ENCODE measurements at regions not wholly inside any gene's neighbourhood (a gene's known extent, or its start where the extent isn't known, plus 50 kb on each side); places are given as distances from the start of the nearest gene placed in this dataset.

DNA sequence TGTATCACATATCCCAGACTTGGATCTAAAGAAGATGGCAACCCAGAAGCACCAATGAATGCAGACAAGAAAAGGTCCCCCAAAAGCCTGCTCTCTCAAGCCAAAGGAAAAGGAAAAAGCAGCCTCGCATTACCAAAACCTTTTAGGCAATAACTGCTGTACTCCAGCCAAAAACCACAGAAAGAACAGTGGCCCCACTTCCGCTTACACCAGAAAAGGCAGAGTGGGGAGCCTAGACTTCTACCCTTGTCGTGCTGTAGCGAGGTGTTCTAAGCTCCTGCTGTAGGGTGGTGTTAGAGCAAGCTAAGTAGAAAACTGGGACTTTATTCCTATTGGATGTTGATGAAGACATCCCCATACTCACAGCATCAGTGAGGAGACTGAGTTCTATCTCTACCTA is 244.0 kb upstream of the RXFP2 start:
- H3K4me3 Mint-ChIP-seq, result no peak overlapping the region
- Histone ChIP-seq H3K36me3 (ENCODE audit: control insufficient read depth in 2 of 2, extremely low read depth in 1 of 2, insufficient read depth in 1 of 2, low read length in 1 of 2) (no peaks in the 10 kb centered on the region), H3K27ac (ENCODE audit: low read length) (no peak overlapping the region), H3K4me3 (ENCODE audit: control insufficient read depth in 1 of 2, extremely low read depth in 1 of 2, low read length in 1 of 2) (no peak overlapping the region), H3K9me3 (no peaks in the 10 kb centered on the region), H3K4me1 (ENCODE audit: control insufficient read depth in 1 of 2, extremely low read depth in 1 of 2, insufficient read depth in 2 of 2, low read length in 2 of 2) (no peaks in the 10 kb centered on the region), H3K27me3 (replicated peaks in 1 of 2; ENCODE audit: control insufficient read depth in 2 of 2, extremely low read depth in 1 of 2, insufficient read depth in 2 of 2, low read length in 1 of 2) (no peaks in the 10 kb centered on the region)
- ATAC-seq (replicated peaks in 1 of 4) (no peak), DNase-seq (no peak)
- H3K36me3 Mint-ChIP-seq, result no peaks in the 10 kb centered on the region
- no peaks in the 10 kb centered on the region for H3K4me1 Mint-ChIP-seq
- H3K27me3 Mint-ChIP-seq, result peaks cover 0 to 3% of the 10 kb centered on the region in 2 donors
- CTCF ChIA-PET, result interaction anchor here in 1 of 2 donors (0.7 kb wide), 1 partner anchor 73 kb away, joined by 3 read pairs; no protein-coding TSS in a partner anchor
- H3K27ac Mint-ChIP-seq, result no peak overlapping the region
- no CpG with 5 or more reads among the region's 4 CpGs for WGBS (ENCODE audit: insufficient coverage)
- H3K9me3 Mint-ChIP-seq, result peaks cover 14 to 34% (median 23%) of the 10 kb centered on the region in 3 donors
- POLR2A ChIA-PET, result no interaction called here

DNA sequence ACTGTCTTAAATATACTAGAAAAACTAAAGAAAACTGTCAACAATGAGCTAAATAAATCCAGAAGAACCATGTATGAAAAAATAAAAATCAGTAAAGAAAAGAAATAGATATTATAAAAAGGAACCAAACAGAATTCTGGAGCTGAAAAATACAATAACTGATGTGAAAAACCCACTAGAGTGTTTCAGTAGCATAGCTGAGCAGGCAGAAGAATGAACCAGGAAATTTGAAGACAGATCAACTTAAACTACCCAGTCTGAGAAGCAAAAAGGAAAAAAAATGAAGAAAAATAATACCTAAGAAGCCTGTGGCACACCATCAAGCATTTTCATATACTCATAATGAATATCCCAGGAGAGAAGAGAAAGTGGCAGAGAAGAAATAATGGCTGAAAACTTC is 240.1 kb upstream of the RXFP2 start:
- H3K4me1 ChIP-seq (ENCODE audit: control insufficient read depth in 1 of 2, extremely low read depth in 1 of 2, insufficient read depth in 2 of 2, low read length in 2 of 2), result no peaks in the 10 kb centered on the region
- Mint-ChIP-seq H3K4me3 (no peak overlapping the region), H3K36me3 (no peaks in the 10 kb centered on the region), H3K27ac (no peak overlapping the region), H3K4me1 (no peaks in the 10 kb centered on the region), H3K27me3 (peaks cover 0 to 3% of the 10 kb centered on the region in 2 donors), H3K9me3 (peaks cover 20 to 39% (median 23%) of the 10 kb centered on the region in 3 donors)
- no peak overlapping the region for H3K4me3 ChIP-seq (ENCODE audit: control insufficient read depth in 1 of 2, extremely low read depth in 1 of 2, low read length in 1 of 2)
- ChIA-PET CTCF (no interaction called here), POLR2A (no interaction called here)
- no peaks in the 10 kb centered on the region for H3K27me3 ChIP-seq (replicated peaks in 1 of 2; ENCODE audit: control insufficient read depth in 2 of 2, extremely low read depth in 1 of 2, insufficient read depth in 2 of 2, low read length in 1 of 2)
- no peaks in the 10 kb centered on the region for H3K9me3 ChIP-seq
- DNase-seq (no peak), ATAC-seq (replicated peaks in 1 of 4) (no peak)
- H3K36me3 ChIP-seq (ENCODE audit: control insufficient read depth in 2 of 2, extremely low read depth in 1 of 2, insufficient read depth in 1 of 2, low read length in 1 of 2), result no peaks in the 10 kb centered on the region
- H3K27ac ChIP-seq (ENCODE audit: low read length), result no peak overlapping the region

DNA sequence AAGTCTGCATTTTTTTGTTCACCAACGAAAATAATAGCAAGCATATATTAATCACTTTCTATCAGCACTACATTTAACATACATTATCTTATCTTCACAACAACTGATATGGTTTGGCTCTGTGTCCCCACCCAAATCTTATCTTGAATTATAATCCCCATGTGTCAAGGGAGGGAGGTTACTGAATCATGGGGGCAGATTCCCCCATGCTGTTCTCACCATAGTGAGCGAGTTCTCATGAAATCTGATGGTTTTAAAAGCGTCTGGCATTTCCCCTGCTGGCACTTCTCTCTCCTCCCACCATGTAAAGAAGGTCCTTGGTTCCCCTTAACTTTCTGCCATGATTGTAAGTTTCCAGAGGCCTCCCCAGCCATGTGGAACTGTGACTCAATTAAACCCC is 235.7 kb upstream of the RXFP2 start:
- DNase-seq, result no peak
- peaks cover 0 to 7% of the 10 kb centered on the region in 2 donors for H3K27me3 Mint-ChIP-seq
- POLR2A ChIA-PET, result no interaction called here
- WGBS (ENCODE audit: insufficient coverage), result no CpG with 5 or more reads among the region's 3 CpGs
- Histone ChIP-seq H3K36me3 (ENCODE audit: control insufficient read depth in 2 of 2, extremely low read depth in 1 of 2, insufficient read depth in 1 of 2, low read length in 1 of 2) (no peaks in the 10 kb centered on the region), H3K27ac (ENCODE audit: low read length) (no peak overlapping the region), H3K27me3 (replicated peaks in 1 of 2; ENCODE audit: control insufficient read depth in 2 of 2, extremely low read depth in 1 of 2, insufficient read depth in 2 of 2, low read length in 1 of 2) (no peaks in the 10 kb centered on the region), H3K9me3 (no peaks in the 10 kb centered on the region), H3K4me1 (ENCODE audit: control insufficient read depth in 1 of 2, extremely low read depth in 1 of 2, insufficient read depth in 2 of 2, low read length in 2 of 2) (no peaks in the 10 kb centered on the region), H3K4me3 (ENCODE audit: control insufficient read depth in 1 of 2, extremely low read depth in 1 of 2, low read length in 1 of 2) (no peak overlapping the region)
- CTCF ChIA-PET, result no interaction called here
- ATAC-seq (replicated peaks in 1 of 4), result no peak
- no peak overlapping the region for H3K4me3 Mint-ChIP-seq
- no peaks in the 10 kb centered on the region for H3K36me3 Mint-ChIP-seq
- no peak overlapping the region for H3K27ac Mint-ChIP-seq
- no peaks in the 10 kb centered on the region for H3K4me1 Mint-ChIP-seq
- H3K9me3 Mint-ChIP-seq, result peaks cover 8 to 24% (median 15%) of the 10 kb centered on the region in 3 donors

DNA sequence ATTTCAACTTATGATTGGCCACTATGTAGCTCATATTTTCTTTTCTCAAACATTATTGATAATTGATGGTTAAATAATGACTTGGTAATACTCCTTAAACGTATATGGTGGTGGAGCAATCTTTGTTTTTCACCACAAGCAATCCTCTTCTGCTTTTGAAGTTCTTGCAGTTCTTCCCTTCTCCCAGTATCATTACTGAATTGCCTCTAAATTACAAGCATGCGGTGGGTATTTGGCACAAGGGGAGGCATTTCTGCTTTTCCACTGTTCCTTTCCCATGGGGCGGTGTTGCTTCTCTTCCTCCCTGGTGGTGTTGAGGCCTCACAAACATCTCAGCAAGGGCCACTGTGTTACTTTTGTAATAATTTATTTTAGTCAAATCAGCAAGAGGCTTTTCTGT is 234.4 kb upstream of the RXFP2 start:
- Histone ChIP-seq H3K36me3 (ENCODE audit: control insufficient read depth in 2 of 2, extremely low read depth in 1 of 2, insufficient read depth in 1 of 2, low read length in 1 of 2) (no peaks in the 10 kb centered on the region), H3K27me3 (replicated peaks in 1 of 2; ENCODE audit: control insufficient read depth in 2 of 2, extremely low read depth in 1 of 2, insufficient read depth in 2 of 2, low read length in 1 of 2) (no peaks in the 10 kb centered on the region), H3K9me3 (no peaks in the 10 kb centered on the region), H3K4me1 (ENCODE audit: control insufficient read depth in 1 of 2, extremely low read depth in 1 of 2, insufficient read depth in 2 of 2, low read length in 2 of 2) (no peaks in the 10 kb centered on the region), H3K27ac (ENCODE audit: low read length) (no peak overlapping the region), H3K4me3 (ENCODE audit: control insufficient read depth in 1 of 2, extremely low read depth in 1 of 2, low read length in 1 of 2) (no peak overlapping the region)
- no peak overlapping the region for H3K27ac Mint-ChIP-seq
- H3K27me3 Mint-ChIP-seq, result peaks cover 0 to 9% of the 10 kb centered on the region in 2 donors
- POLR2A ChIA-PET, result interaction anchor here in 1 of 2 donors (0.7 kb wide), 2 partner anchors 14 to 122 kb away, joined by 3 to 4 read pairs; no protein-coding TSS in a partner anchor
- DNase-seq (no peak), ATAC-seq (replicated peaks in 1 of 4) (no peak)
- no CpG with 5 or more reads among the region's 3 CpGs for WGBS (ENCODE audit: insufficient coverage)
- H3K4me3 Mint-ChIP-seq, result no peak overlapping the region
- no peaks in the 10 kb centered on the region for H3K4me1 Mint-ChIP-seq
- H3K9me3 Mint-ChIP-seq, result peaks cover 0 to 16% (median 5%) of the 10 kb centered on the region in 3 donors
- no peaks in the 10 kb centered on the region for H3K36me3 Mint-ChIP-seq
- CTCF ChIA-PET, result no interaction called here

DNA sequence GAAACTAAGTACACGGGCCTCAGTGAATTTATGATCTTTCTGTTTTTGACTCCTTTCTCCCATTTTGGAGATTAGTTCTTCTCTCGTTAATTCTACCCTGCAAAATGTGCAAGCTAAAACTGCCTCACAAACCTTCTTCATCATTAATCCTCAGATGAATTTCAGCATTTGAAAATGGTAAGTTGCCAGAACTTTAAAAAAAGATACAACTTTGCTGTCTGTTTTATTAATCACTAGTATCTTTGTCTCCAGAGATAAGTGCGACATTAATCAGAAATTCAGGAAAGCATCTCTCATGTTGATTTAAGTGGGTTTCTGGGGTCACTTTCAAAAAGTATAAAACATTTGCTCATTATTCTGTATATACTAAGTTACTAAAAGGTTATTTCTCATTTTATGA is 227.0 kb upstream of the RXFP2 start:
- peaks cover 6 to 19% of the 10 kb centered on the region in 2 donors for H3K27me3 Mint-ChIP-seq
- peaks cover 0 to 16% (median 0%) of the 10 kb centered on the region in 3 donors for H3K9me3 Mint-ChIP-seq
- no peaks in the 10 kb centered on the region for H3K4me1 ChIP-seq (ENCODE audit: control insufficient read depth in 1 of 2, extremely low read depth in 1 of 2, insufficient read depth in 2 of 2, low read length in 2 of 2)
- H3K4me3 ChIP-seq (ENCODE audit: control insufficient read depth in 1 of 2, extremely low read depth in 1 of 2, low read length in 1 of 2), result no peak overlapping the region
- no peaks in the 10 kb centered on the region for H3K36me3 ChIP-seq (ENCODE audit: control insufficient read depth in 2 of 2, extremely low read depth in 1 of 2, insufficient read depth in 1 of 2, low read length in 1 of 2)
- H3K4me1 Mint-ChIP-seq, result no peaks in the 10 kb centered on the region
- DNase-seq, result no peak
- ChIA-PET CTCF (no interaction called here), POLR2A (no interaction called here)
- no peaks in the 10 kb centered on the region for H3K9me3 ChIP-seq
- no peak overlapping the region for H3K27ac Mint-ChIP-seq
- WGBS (ENCODE audit: insufficient coverage), result 20% methylated on average over 1 of the region's 3 CpGs
- H3K4me3 Mint-ChIP-seq, result no peak overlapping the region
- H3K36me3 Mint-ChIP-seq, result no peaks in the 10 kb centered on the region
- no peak for ATAC-seq (replicated peaks in 1 of 4)
- no peaks in the 10 kb centered on the region for H3K27me3 ChIP-seq (replicated peaks in 1 of 2; ENCODE audit: control insufficient read depth in 2 of 2, extremely low read depth in 1 of 2, insufficient read depth in 2 of 2, low read length in 1 of 2)
- no peak overlapping the region for H3K27ac ChIP-seq (ENCODE audit: low read length)

DNA sequence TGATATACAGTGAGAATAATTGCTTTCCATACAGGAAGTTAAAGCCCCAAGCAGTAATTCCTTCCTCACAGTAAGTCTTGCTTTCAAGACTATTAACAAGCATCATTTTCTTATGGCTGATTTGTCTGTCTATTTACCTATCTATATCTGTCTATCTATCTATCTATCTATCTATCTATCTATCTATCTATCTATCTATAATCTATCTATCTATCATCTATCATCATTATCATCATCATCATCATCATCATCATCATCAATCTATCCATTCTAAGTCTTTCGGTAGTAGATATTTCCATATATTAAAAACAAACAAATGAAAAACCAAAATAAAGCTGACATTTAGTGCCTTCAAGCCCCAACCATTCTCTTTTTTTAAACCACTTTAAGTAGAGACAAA is 224.4 kb upstream of the RXFP2 start:
- WGBS (ENCODE audit: insufficient coverage), result no CpG with 5 or more reads among the region's 1 CpG
- ATAC-seq (replicated peaks in 1 of 4) (no peak), DNase-seq (no peak)
- H3K9me3 Mint-ChIP-seq, result peaks cover 0 to 8% (median 0%) of the 10 kb centered on the region in 3 donors
- no peak overlapping the region for H3K27ac Mint-ChIP-seq
- no peaks in the 10 kb centered on the region for H3K4me1 Mint-ChIP-seq
- POLR2A ChIA-PET, result no interaction called here
- Histone ChIP-seq H3K27ac (ENCODE audit: low read length) (no peak overlapping the region), H3K9me3 (no peaks in the 10 kb centered on the region), H3K36me3 (ENCODE audit: control insufficient read depth in 2 of 2, extremely low read depth in 1 of 2, insufficient read depth in 1 of 2, low read length in 1 of 2) (no peaks in the 10 kb centered on the region), H3K4me3 (ENCODE audit: control insufficient read depth in 1 of 2, extremely low read depth in 1 of 2, low read length in 1 of 2) (no peak overlapping the region), H3K4me1 (ENCODE audit: control insufficient read depth in 1 of 2, extremely low read depth in 1 of 2, insufficient read depth in 2 of 2, low read length in 2 of 2) (no peaks in the 10 kb centered on the region), H3K27me3 (replicated peaks in 1 of 2; ENCODE audit: control insufficient read depth in 2 of 2, extremely low read depth in 1 of 2, insufficient read depth in 2 of 2, low read length in 1 of 2) (no peaks in the 10 kb centered on the region)
- H3K36me3 Mint-ChIP-seq, result no peaks in the 10 kb centered on the region
- CTCF ChIA-PET, result no interaction called here
- H3K27me3 Mint-ChIP-seq, result peaks cover 6 to 9% of the 10 kb centered on the region in 2 donors
- no peak overlapping the region for H3K4me3 Mint-ChIP-seq

DNA sequence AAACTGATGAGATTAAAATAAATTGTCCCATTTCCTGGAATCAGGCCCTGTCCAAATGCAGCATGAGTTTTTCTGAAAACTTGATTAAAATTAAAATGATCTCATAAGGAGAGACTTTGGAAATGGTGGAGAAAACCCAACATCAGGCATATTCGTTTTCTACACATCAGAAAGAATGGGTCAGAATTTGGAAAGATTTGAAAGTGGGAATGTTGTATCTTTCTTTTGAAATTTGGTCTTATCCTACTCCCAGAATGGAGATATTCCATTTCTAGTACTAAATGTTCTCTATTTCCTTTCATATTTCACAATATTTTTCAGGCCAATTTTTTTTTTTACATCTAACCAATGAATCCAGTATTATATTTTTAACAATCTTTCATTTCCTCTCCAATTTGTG is 223.9 kb upstream of the RXFP2 start:
- no peak overlapping the region for H3K4me3 ChIP-seq (ENCODE audit: control insufficient read depth in 1 of 2, extremely low read depth in 1 of 2, low read length in 1 of 2)
- H3K36me3 Mint-ChIP-seq, result no peaks in the 10 kb centered on the region
- H3K27ac ChIP-seq (ENCODE audit: low read length), result no peak overlapping the region
- ChIA-PET CTCF (no interaction called here), POLR2A (no interaction called here)
- H3K4me3 Mint-ChIP-seq, result no peak overlapping the region
- H3K4me1 Mint-ChIP-seq, result no peaks in the 10 kb centered on the region
- no peaks in the 10 kb centered on the region for H3K36me3 ChIP-seq (ENCODE audit: control insufficient read depth in 2 of 2, extremely low read depth in 1 of 2, insufficient read depth in 1 of 2, low read length in 1 of 2)
- H3K27me3 Mint-ChIP-seq, result peaks cover 4 to 5% of the 10 kb centered on the region in 2 donors
- no peaks in the 10 kb centered on the region for H3K27me3 ChIP-seq (replicated peaks in 1 of 2; ENCODE audit: control insufficient read depth in 2 of 2, extremely low read depth in 1 of 2, insufficient read depth in 2 of 2, low read length in 1 of 2)
- H3K9me3 ChIP-seq, result no peaks in the 10 kb centered on the region
- no peak overlapping the region for H3K27ac Mint-ChIP-seq
- H3K9me3 Mint-ChIP-seq, result peaks cover 0 to 8% (median 0%) of the 10 kb centered on the region in 3 donors
- WGBS (ENCODE audit: insufficient coverage), result no CpG with 5 or more reads among the region's 1 CpG
- DNase-seq, result no peak
- no peaks in the 10 kb centered on the region for H3K4me1 ChIP-seq (ENCODE audit: control insufficient read depth in 1 of 2, extremely low read depth in 1 of 2, insufficient read depth in 2 of 2, low read length in 2 of 2)
- ATAC-seq (replicated peaks in 1 of 4), result no peak
